CD4-positive, alpha-beta T cell (primary cell): ENCODE measurements at regions not wholly inside any gene's neighbourhood (a gene's known extent, or its start where the extent isn't known, plus 50 kb on each side); places are given as distances from the start of the nearest gene placed in this dataset.
A peak's percentile ranks its signal among the peaks of the same experiment; 100 is the strongest.

Experiments used
- ATAC-seq: fragments of 200-7000 bp; cut with Tn5 transposase; one replicate; pipeline ENCODE4 v1.10.0; 2022; ENCODE audit warnings: mild to moderate bottlenecking; ENCODE audit not compliant: poor library complexity
- CTCF ChIA-PET: fragments of 350-600 bp; sonication (Branson Sonifier 250); formaldehyde crosslinking; loops from one replicate; lab custom pipeline; 2021; ENCODE audit warnings: antibody characterized with exemption, inconsistent platforms; lab: Charles Lee
- POLR2A ChIA-PET: fragments of 350-600 bp; sonication (Branson Sonifier 250); formaldehyde crosslinking; loops from one replicate; lab custom pipeline; 2021; ENCODE audit warnings: antibody characterized with exemption, inconsistent platforms; lab: Charles Lee
- DNase-seq, 14 experiments: peaks; one replicate each; pipeline ENCODE4 v3.0.0-alpha.2; 2013 to 2020; ENCODE audit warnings: mixed read lengths in 2 of 14
- H3K27ac ChIP-seq, 2 donors: one replicate each; pipeline versions ENCODE4 v1.5.1 to v1.7.0; 2013; ENCODE audit warnings: low read length in 2 of 2, low read depth in 1 of 2, mild to moderate bottlenecking in 1 of 2
- H3K27me3 ChIP-seq, 2 experiments: 1 replicate in 1 of 2; 2 replicates in 1 of 2; pipeline versions ENCODE4 v1.6.1 to v1.7.0; 2013; ENCODE audit warnings: low read length in 2 of 2, control low read depth in 1 of 2, mild to moderate bottlenecking in 1 of 2, moderate library complexity in 1 of 2; ENCODE audit not compliant: insufficient read depth in 2 of 2, control insufficient read depth in 1 of 2
- H3K36me3 ChIP-seq: one replicate; pipeline ENCODE4 v1.6.1; 2013; ENCODE audit warnings: low read length, control low read depth; ENCODE audit not compliant: insufficient read depth
- H3K4me1 ChIP-seq: one replicate; pipeline ENCODE4 v1.6.1; 2013; ENCODE audit warnings: low read length, control low read depth; ENCODE audit not compliant: insufficient read depth
- H3K4me3 ChIP-seq: one replicate; pipeline ENCODE4 v1.5.1; 2013; ENCODE audit warnings: mild to moderate bottlenecking, low read length, moderate library complexity
- H3K9me3 ChIP-seq, 2 experiments: 1 replicate in 1 of 2; 2 replicates in 1 of 2; pipeline versions ENCODE4 v1.6.1 to v1.7.0; 2013; ENCODE audit warnings: low read length in 2 of 2, mild to moderate bottlenecking in 2 of 2, control low read depth in 1 of 2, moderate library complexity in 1 of 2; ENCODE audit not compliant: control insufficient read depth in 1 of 2, insufficient read depth in 1 of 2
- H3K27ac Mint-ChIP-seq: one replicate; pipeline ENCODE4 v1.8.0; 2020; ENCODE audit warnings: mixed read lengths
- H3K27me3 Mint-ChIP-seq: one replicate; pipeline ENCODE4 v1.8.0; 2021; ENCODE audit warnings: mixed read lengths
- H3K36me3 Mint-ChIP-seq: one replicate; pipeline ENCODE4 v1.8.0; 2021; ENCODE audit warnings: low read depth, mixed read lengths
- H3K4me1 Mint-ChIP-seq: one replicate; pipeline ENCODE4 v1.8.0; 2021; ENCODE audit warnings: low read depth, mixed read lengths
- H3K4me3 Mint-ChIP-seq: one replicate; pipeline ENCODE4 v1.8.0; 2020; ENCODE audit warnings: mild to moderate bottlenecking, mixed read lengths
- H3K9me3 Mint-ChIP-seq: one replicate; pipeline ENCODE4 v1.8.0; 2020; ENCODE audit warnings: mixed read lengths
- intact Hi-C, 2 experiments: fragments of 100-400 bp; cut with DNase I in 1 of 2; cut with micrococcal nuclease in 1 of 2; formaldehyde crosslinking; loops; one replicate each; pipeline versions ENCODE4 v1.15.1 to v1.9.0; 2023 to 2025; cut with DNase I, micrococcal nuclease
- TF ChIP-seq, protein P1 (sequence below): fragments of 200-600 bp; IDR thresholded peaks from one replicate; pipeline ENCODE4 v1.8.0; 2022; ENCODE audit warnings: antibody characterized with exemption, mild to moderate bottlenecking

GRCh38 chr4:26263165-26263564, 57.6 kb upstream of the RBPJ start:
- Mint-ChIP-seq H3K4me1 (no peaks in the 10 kb centered on the region), H3K9me3 (peaks cover 3% of the 10 kb centered on the region), H3K36me3 (no peaks in the 10 kb centered on the region), H3K27ac (no peak overlapping the region), H3K4me3 (no peak overlapping the region), H3K27me3 (peaks cover 10% of the 10 kb centered on the region)
- Histone ChIP-seq H3K4me1 (no peaks in the 10 kb centered on the region), H3K9me3 (no peaks in the 10 kb centered on the region), H3K4me3 (no peak overlapping the region), H3K27me3 (no peaks in the 10 kb centered on the region), H3K36me3 (no peaks in the 10 kb centered on the region), H3K27ac (no peak overlapping the region)
- CTCF ChIA-PET, result no interaction called here
- TF ChIP-seq, protein P1, sequence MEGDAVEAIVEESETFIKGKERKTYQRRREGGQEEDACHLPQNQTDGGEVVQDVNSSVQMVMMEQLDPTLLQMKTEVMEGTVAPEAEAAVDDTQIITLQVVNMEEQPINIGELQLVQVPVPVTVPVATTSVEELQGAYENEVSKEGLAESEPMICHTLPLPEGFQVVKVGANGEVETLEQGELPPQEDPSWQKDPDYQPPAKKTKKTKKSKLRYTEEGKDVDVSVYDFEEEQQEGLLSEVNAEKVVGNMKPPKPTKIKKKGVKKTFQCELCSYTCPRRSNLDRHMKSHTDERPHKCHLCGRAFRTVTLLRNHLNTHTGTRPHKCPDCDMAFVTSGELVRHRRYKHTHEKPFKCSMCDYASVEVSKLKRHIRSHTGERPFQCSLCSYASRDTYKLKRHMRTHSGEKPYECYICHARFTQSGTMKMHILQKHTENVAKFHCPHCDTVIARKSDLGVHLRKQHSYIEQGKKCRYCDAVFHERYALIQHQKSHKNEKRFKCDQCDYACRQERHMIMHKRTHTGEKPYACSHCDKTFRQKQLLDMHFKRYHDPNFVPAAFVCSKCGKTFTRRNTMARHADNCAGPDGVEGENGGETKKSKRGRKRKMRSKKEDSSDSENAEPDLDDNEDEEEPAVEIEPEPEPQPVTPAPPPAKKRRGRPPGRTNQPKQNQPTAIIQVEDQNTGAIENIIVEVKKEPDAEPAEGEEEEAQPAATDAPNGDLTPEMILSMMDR, result no peak
- intact Hi-C loops, result no loop called here
- ATAC-seq, result no peak
- POLR2A ChIA-PET, result no interaction called here
- peak in 1 of 14 experiments; percentile 21 for DNase-seq

GRCh38 chr4:26264109-26264508, 56.7 kb upstream of the RBPJ start:
- Histone ChIP-seq H3K36me3 (no peaks in the 10 kb centered on the region), H3K27me3 (no peaks in the 10 kb centered on the region), H3K4me3 (no peak overlapping the region), H3K9me3 (no peaks in the 10 kb centered on the region), H3K4me1 (no peaks in the 10 kb centered on the region), H3K27ac (no peak overlapping the region)
- Mint-ChIP-seq H3K36me3 (no peaks in the 10 kb centered on the region), H3K4me3 (no peak overlapping the region), H3K27me3 (peaks cover 10% of the 10 kb centered on the region), H3K4me1 (no peaks in the 10 kb centered on the region), H3K27ac (no peak overlapping the region), H3K9me3 (peaks cover 3% of the 10 kb centered on the region)
- TF ChIP-seq, protein P1, result no peak
- DNase-seq, result no peak
- CTCF ChIA-PET, result no interaction called here
- POLR2A ChIA-PET, result no interaction called here
- no peak for ATAC-seq
- intact Hi-C loops, result no loop called here

- H3K27ac ChIP-seq, result no peak overlapping the region
- no peak overlapping the region for H3K27ac Mint-ChIP-seq
- H3K27me3 Mint-ChIP-seq, result peaks cover 5% of the 10 kb centered on the region
- no peaks in the 10 kb centered on the region for H3K36me3 Mint-ChIP-seq
- H3K4me1 ChIP-seq, result no peaks in the 10 kb centered on the region
- no peaks in the 10 kb centered on the region for H3K36me3 ChIP-seq
- H3K9me3 ChIP-seq, result no peaks in the 10 kb centered on the region
- intact Hi-C loops, result no loop called here
- TF ChIP-seq, protein P1, result no peak
- no peaks in the 10 kb centered on the region for H3K27me3 ChIP-seq
- DNase-seq, result no peak
- ChIA-PET POLR2A (no interaction called here), CTCF (no interaction called here)
- no peak overlapping the region for H3K4me3 Mint-ChIP-seq
- H3K4me3 ChIP-seq, result no peak overlapping the region
- H3K9me3 Mint-ChIP-seq, result no peaks in the 10 kb centered on the region
- no peak for ATAC-seq
- no peaks in the 10 kb centered on the region for H3K4me1 Mint-ChIP-seq
These were observed 53.7 kb upstream of the RBPJ start for GRCh38 chr4:26267087-26267486.
